Heart left ventricle (tissue), 16 donors: ENCODE measurements at regions not wholly inside any gene's neighbourhood (a gene's known extent, or its start where the extent isn't known, plus 50 kb on each side); places are given as distances from the start of the nearest gene placed in this dataset.

Experiments used
- ATAC-seq, 4 donors: fragments of 200-7000 bp; cut with Tn5 transposase; one replicate each; pipeline ENCODE4 v1.9.1; 2020 to 2022; ENCODE audit warnings: moderate library complexity in 4 of 4, mild to moderate bottlenecking in 3 of 4, moderate number of reproducible peaks in 1 of 4
- DNase-seq, 5 donors: peaks; one replicate each; pipeline ENCODE4 v3.0.0-alpha.2; 2020
- H3K27ac ChIP-seq, 12 donors: fragments of 200-600 bp; sonication (generic) in 4 of 12; one replicate each; pipeline versions ENCODE4 v1.5.0 to v1.8.0; 2016 to 2022; ENCODE audit warnings: mild to moderate bottlenecking in 2 of 12
- H3K27me3 ChIP-seq, 9 donors: fragments of 200-600 bp; sonication (generic) in 2 of 9; one replicate each; pipeline versions ENCODE4 v1.5.1 to v1.8.0; 2016 to 2022; ENCODE audit warnings: mild to moderate bottlenecking in 3 of 9
- H3K36me3 ChIP-seq, 9 donors: fragments of 200-600 bp; sonication (generic) in 2 of 9; one replicate each; pipeline versions ENCODE4 v1.5.0 to v1.8.0; 2018 to 2022; ENCODE audit warnings: mild to moderate bottlenecking in 2 of 9
- H3K4me1 ChIP-seq, 12 donors: fragments of 200-600 bp; sonication (generic) in 4 of 12; one replicate each; pipeline versions ENCODE4 v1.5.0 to v1.8.0; 2016 to 2022; ENCODE audit warnings: mild to moderate bottlenecking in 3 of 12
- H3K4me3 ChIP-seq, 12 donors: fragments of 200-600 bp; sonication (generic) in 4 of 12; one replicate each; pipeline versions ENCODE4 v1.5.0 to v1.8.0; 2017 to 2022; ENCODE audit warnings: mild to moderate bottlenecking in 9 of 12, moderate library complexity in 4 of 12
- H3K9me3 ChIP-seq, 12 donors: fragments of 200-600 bp; sonication (generic) in 4 of 12; one replicate each; pipeline versions ENCODE4 v1.5.0 to v1.8.0; 2016 to 2022; ENCODE audit warnings: mild to moderate bottlenecking in 1 of 12
- POLR2A ChIP-seq, 2 donors: fragments of 450-650 bp; IDR thresholded peaks; one replicate each; pipeline ENCODE4 v1.6.1; 2017; ENCODE audit warnings: antibody characterized with exemption in 2 of 2, mild to moderate bottlenecking in 2 of 2, moderate library complexity in 2 of 2
- WGBS, 4 donors: extraction: QIAGEN DNeasy Blood & Tissue Kit in 2 of 4; methylation state at CpG; one replicate each; pipeline versions ENCODE4 v1.1.5 to v1.1.7; 2013 to 2018; 5-methylcytosine and 5-hydroxymethylcytosine counted together
- intact Hi-C, 10 donors: fragments of 100-400 bp; cut with DNase I; formaldehyde crosslinking; loops; one replicate each; pipeline versions ENCODE4 v1.11.1 to v1.14.2; 2022
- TF ChIP-seq, protein P1 (sequence below), 12 donors: fragments of 200-600 bp; sonication (generic) in 4 of 12; IDR thresholded peaks; one replicate each; pipeline versions ENCODE4 v1.5.0 to v1.8.0; 2018 to 2022; ENCODE audit warnings: antibody characterized with exemption in 12 of 12, mild to moderate bottlenecking in 5 of 12
- donor health status: ischemic (EF 13 %, LVEDD 7.1; RV severe dilation, severe dysfunction).
- donor health status: healthy with polysubstance abuse.
- donor health status: DM: no; HTN: yes; CAD: no.
- donor health status: DM: no; HTN: no; CAD: no.
- donor health status: ischemic (EF 25% LVEDD 6.9; RV normal size, moderate dysfunction).
- donor health status: ischemic (EF 25% LVEDD 5.7; RV mildly dilated, moderate dysfunction).
- donor health status: healthy.
- donor health status: DM: yes; HTN: yes; CAD: no.
- donor health status: ischemic (EF 35%, LVEDD 5.7; RV mildly dilated, moderate dysfunction).
- donor health status: nonischemic (EF 11% LVEDD 7.7; RV severe dilation, severe dysfunction).
- donor health status: DM: yes; HTN: yes; CAD: no.
- donor health status: PGD.
- donor health status: ischemic (EF 29% LVEDD 5.4; RV normal size, mild dysfunction).
- donor health status: nonischemic (EF 23%, LVEDD 6.1; RV moderate dilation, normal function).

DNA sequence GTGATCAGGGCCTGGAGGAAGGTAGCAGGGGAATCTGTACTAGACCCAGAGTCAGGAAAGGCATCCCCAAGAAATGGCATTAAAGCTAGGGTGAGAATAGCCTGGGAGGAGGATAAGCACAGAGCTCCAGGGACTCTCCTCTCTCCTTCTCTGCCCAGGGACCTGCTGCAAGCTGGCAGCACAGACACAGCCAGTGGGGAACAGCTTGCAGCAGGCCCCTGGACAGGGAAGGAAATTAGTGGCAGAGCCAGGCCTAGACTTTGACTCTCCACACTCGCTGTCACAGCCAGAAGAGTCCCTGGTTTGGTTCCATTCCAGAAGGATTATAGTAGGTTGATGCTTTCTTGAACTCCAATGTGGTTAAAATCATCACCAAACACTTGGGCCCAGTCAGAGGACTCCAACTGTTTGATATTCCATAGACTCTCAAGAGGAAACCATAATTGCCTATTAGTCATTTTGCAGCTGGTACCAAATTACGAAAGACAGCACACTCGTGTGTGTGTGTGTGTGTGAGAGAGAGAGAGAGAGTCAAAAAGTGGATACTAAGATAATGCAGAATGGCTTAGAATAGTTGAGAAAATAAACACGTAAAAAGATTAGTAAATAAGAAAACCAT lies 95.5 kb upstream of the ATP8B1 start:
- no peak overlapping the region for H3K4me3 ChIP-seq
- H3K9me3 ChIP-seq: no peaks in the 10 kb centered on the region
- H3K27ac ChIP-seq: no peak overlapping the region
- peak in 3 of 4 donors; percentile 38 to 51 (median 39) for ATAC-seq
- H3K27me3 ChIP-seq: no peaks in the 10 kb centered on the region
- H3K4me1 ChIP-seq: no peaks in the 10 kb centered on the region
- H3K36me3 ChIP-seq: no peaks in the 10 kb centered on the region
- 45 to 55% (median 51%) methylated on average over 4 of the region's 4 CpGs for WGBS, 4 donors
- TF ChIP-seq, protein P1, sequence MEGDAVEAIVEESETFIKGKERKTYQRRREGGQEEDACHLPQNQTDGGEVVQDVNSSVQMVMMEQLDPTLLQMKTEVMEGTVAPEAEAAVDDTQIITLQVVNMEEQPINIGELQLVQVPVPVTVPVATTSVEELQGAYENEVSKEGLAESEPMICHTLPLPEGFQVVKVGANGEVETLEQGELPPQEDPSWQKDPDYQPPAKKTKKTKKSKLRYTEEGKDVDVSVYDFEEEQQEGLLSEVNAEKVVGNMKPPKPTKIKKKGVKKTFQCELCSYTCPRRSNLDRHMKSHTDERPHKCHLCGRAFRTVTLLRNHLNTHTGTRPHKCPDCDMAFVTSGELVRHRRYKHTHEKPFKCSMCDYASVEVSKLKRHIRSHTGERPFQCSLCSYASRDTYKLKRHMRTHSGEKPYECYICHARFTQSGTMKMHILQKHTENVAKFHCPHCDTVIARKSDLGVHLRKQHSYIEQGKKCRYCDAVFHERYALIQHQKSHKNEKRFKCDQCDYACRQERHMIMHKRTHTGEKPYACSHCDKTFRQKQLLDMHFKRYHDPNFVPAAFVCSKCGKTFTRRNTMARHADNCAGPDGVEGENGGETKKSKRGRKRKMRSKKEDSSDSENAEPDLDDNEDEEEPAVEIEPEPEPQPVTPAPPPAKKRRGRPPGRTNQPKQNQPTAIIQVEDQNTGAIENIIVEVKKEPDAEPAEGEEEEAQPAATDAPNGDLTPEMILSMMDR (IDR thresholded peaks at IDR 0.05): no peak
- TF ChIP-seq POLR2A (IDR thresholded peaks at IDR 0.05): no peak
- DNase-seq: no peak
- intact Hi-C loops: no loop called here

DNA sequence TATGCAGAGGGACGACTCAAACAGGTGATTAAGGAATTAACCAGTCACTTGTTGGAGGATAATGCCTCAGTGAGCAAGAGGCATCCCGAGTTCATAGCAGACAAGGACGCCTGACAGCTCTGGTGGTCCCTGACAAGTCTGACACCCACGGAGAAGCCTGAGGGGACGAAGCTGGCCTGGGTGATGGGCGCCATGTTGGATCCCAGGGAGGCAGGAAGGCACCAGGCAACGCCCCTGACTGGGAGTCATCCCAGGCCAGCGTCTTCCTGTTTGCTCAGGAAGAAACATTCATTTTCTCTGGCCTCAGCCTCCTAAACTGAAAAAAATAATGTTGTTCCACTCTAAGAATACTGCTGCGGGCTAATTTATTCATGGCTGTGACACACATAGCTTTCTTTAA lies 92.1 kb upstream of the ATP8B1 start:
- TF ChIP-seq POLR2A (IDR thresholded peaks at IDR 0.05): no peak
- TF ChIP-seq, protein P1 (IDR thresholded peaks at IDR 0.05): no peak
- no peak overlapping the region for H3K4me3 ChIP-seq
- H3K36me3 ChIP-seq: no peaks in the 10 kb centered on the region
- H3K27ac ChIP-seq: no peak overlapping the region
- DNase-seq (no peak), ATAC-seq (no peak)
- H3K4me1 ChIP-seq: no peaks in the 10 kb centered on the region
- 68 to 79% (median 77%) methylated on average over 9 of the region's 9 CpGs for WGBS, 4 donors
- no peaks in the 10 kb centered on the region for H3K27me3 ChIP-seq
- H3K9me3 ChIP-seq: peaks cover 0 to 5% (median 0%) of the 10 kb centered on the region in 12 donors
- intact Hi-C loops: no loop called here

DNA sequence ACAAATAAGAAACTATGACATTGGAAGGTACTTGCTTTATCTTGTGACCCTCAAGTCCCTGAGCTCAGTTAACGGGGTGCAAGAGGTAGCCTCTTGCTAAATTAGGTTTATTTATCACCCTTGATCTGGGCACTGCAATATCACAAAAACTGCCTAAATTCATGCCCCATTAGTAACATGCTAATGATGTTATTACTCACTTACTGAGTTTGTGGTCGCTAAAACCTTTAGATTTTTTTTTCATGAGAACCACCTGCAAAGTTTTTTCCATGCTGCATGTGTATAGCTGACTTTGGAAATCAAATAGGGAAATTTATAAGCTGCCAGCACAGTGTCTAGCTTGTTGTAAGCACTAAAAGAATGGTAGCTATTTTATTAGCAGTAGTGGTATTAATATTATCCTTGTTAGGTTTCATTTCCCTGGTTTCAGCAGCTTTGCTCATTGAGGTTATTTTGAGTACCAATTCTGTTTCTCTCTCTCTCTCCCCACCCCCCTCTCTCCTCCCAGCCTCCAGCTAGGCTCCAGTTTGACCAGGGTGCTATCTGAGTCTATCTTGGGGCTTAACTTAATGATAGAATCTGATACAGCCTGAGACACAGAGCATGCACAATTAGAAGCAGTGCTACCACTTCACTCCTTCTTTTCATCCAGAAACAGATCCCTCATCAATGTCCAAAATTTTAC lies 88.7 kb upstream of the ATP8B1 start:
- H3K36me3 ChIP-seq: no peaks in the 10 kb centered on the region
- no peak overlapping the region for H3K4me3 ChIP-seq
- no peak for ATAC-seq
- no peaks in the 10 kb centered on the region for H3K4me1 ChIP-seq
- no peak for DNase-seq
- H3K27me3 ChIP-seq: no peaks in the 10 kb centered on the region
- intact Hi-C loops: loop anchor here in 1 of 10 donors (5.0 kb wide), 1 partner anchor 240 kb away; no protein-coding TSS in a partner anchor
- no peak overlapping the region for H3K27ac ChIP-seq
- peaks cover 0 to 24% (median 3%) of the 10 kb centered on the region in 12 donors for H3K9me3 ChIP-seq
- TF ChIP-seq POLR2A (IDR thresholded peaks at IDR 0.05): no peak
- TF ChIP-seq, protein P1 (IDR thresholded peaks at IDR 0.05): no peak
- WGBS, 4 donors: 81 to 86% (median 84%) methylated on average over 2 of the region's 2 CpGs

DNA sequence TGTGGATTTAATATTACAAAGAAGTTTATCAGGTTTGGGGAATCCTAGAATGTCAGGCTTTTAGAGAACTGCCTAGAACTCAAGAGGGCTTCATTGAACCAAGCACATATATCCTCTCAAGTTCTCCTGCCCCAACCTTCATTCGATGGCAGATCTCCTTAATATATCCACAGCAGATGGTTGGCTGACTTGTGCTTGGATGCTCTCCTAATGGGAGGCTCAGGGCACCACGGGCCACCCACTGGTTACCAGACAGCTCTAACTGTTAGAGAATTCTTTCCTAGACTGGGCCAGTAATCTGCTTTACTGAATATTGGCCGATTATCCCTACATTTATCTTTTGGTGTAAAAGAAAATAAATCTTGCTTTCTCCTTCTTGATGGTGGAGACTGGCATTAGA lies 87.2 kb upstream of the ATP8B1 start:
- WGBS, 4 donors: 80 to 82% (median 82%) methylated on average over 3 of the region's 3 CpGs
- Histone ChIP-seq H3K27me3 (no peaks in the 10 kb centered on the region), H3K4me3 (no peak overlapping the region), H3K27ac (no peak overlapping the region), H3K4me1 (no peaks in the 10 kb centered on the region), H3K36me3 (no peaks in the 10 kb centered on the region), H3K9me3 (peaks cover 0 to 24% (median 3%) of the 10 kb centered on the region in 12 donors)
- ATAC-seq (no peak), DNase-seq (no peak)
- TF ChIP-seq, protein P1 (IDR thresholded peaks at IDR 0.05): no peak
- TF ChIP-seq POLR2A (IDR thresholded peaks at IDR 0.05): no peak
- intact Hi-C loops: loop anchor here in 1 of 10 donors (5.0 kb wide), 1 partner anchor 242 kb away; no protein-coding TSS in a partner anchor
